RWPE2 (cell line): ENCODE measurements at regions not wholly inside any gene's neighbourhood (a gene's known extent, or its start where the extent isn't known, plus 50 kb on each side); places are given as distances from the start of the nearest gene placed in this dataset.

Experiments
- ATAC-seq: fragments of 200-7000 bp; cut with Tn5 transposase; 3 replicates; pipeline ENCODE4 v1.9.1; 2021; ENCODE audit warnings: low read depth
- DNase-seq: peaks from one replicate; pipeline ENCODE4 v3.0.0-alpha.2; 2020; ENCODE audit warnings: low spot score
- H3K27ac ChIP-seq: fragments of 450-650 bp; 2 replicates; pipeline ENCODE4 v1.5.1; 2017; ENCODE audit warnings: mild to moderate bottlenecking; ENCODE audit not compliant: poor library complexity, severe bottlenecking
- H3K27me3 ChIP-seq: fragments of 250-450 bp; sonication (Bioruptor Pico); 2 replicates; pipeline ENCODE4 v1.5.1; 2021; ENCODE audit warnings: mild to moderate bottlenecking, moderate library complexity; ENCODE audit not compliant: insufficient read depth, poor library complexity, severe bottlenecking
- H3K36me3 ChIP-seq: fragments of 250-450 bp; sonication (Bioruptor Pico); 2 replicates; pipeline ENCODE4 v1.5.1; 2020; ENCODE audit warnings: low read depth, mild to moderate bottlenecking, moderate library complexity
- H3K4me1 ChIP-seq: fragments of 250-450 bp; sonication (Bioruptor Pico); 2 replicates; pipeline ENCODE4 v1.5.1; 2021; ENCODE audit warnings: mild to moderate bottlenecking, moderate library complexity; ENCODE audit not compliant: insufficient read depth, poor library complexity, severe bottlenecking
- H3K4me3 ChIP-seq: fragments of 250-450 bp; sonication (Bioruptor Pico); 2 replicates; pipeline ENCODE4 v1.5.1; 2021; ENCODE audit warnings: mild to moderate bottlenecking, moderate library complexity; ENCODE audit not compliant: severe bottlenecking
- H3K9me3 ChIP-seq: fragments of 250-450 bp; sonication (Bioruptor Pico); 2 replicates; pipeline ENCODE4 v1.5.1; 2021; ENCODE audit warnings: mild to moderate bottlenecking, moderate library complexity; ENCODE audit not compliant: severe bottlenecking
- TF ChIP-seq, protein P1 (sequence below): fragments of 450-650 bp; IDR thresholded peaks from one replicate; pipeline ENCODE4 v1.5.1; 2017; ENCODE audit warnings: mild to moderate bottlenecking, moderate library complexity; ENCODE audit not compliant: poor library complexity, severe bottlenecking

DNA sequence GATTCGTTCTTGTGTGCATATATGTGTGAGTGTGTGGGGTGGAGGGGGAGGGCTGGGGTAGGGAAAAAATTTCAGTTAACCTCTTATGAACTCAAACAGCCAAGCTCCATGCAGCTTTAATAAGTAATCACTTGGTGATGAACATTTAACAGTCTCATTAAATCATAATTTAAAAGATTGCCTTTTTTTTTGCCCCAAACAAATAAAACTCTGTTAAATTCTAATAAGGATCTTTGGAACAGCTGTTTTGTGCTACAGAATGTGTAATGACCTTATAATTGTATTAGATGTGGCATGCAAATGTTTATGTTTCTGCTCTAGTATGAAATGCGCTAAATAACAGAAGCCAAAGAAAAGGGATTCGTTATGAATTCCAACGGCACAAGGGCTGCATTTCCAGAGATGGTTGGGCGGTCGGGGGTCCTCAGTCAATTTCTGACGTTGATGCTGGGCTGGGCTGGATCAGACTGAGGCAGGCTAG, 80.0 kb upstream of the RORA start:
- no peak for DNase-seq
- Histone ChIP-seq H3K9me3 (no peaks in the 10 kb centered on the region), H3K27me3 (peaks cover 14% of the 10 kb centered on the region), H3K36me3 (no peaks in the 10 kb centered on the region), H3K4me3 (no peak overlapping the region), H3K27ac (no peak overlapping the region), H3K4me1 (no peaks in the 10 kb centered on the region)
- TF ChIP-seq, protein P1, sequence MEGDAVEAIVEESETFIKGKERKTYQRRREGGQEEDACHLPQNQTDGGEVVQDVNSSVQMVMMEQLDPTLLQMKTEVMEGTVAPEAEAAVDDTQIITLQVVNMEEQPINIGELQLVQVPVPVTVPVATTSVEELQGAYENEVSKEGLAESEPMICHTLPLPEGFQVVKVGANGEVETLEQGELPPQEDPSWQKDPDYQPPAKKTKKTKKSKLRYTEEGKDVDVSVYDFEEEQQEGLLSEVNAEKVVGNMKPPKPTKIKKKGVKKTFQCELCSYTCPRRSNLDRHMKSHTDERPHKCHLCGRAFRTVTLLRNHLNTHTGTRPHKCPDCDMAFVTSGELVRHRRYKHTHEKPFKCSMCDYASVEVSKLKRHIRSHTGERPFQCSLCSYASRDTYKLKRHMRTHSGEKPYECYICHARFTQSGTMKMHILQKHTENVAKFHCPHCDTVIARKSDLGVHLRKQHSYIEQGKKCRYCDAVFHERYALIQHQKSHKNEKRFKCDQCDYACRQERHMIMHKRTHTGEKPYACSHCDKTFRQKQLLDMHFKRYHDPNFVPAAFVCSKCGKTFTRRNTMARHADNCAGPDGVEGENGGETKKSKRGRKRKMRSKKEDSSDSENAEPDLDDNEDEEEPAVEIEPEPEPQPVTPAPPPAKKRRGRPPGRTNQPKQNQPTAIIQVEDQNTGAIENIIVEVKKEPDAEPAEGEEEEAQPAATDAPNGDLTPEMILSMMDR, result no peak
- no peak for ATAC-seq

GRCh38 chr15:61308437-61308836, 79.3 kb upstream of the RORA start:
- H3K4me3 ChIP-seq, result no peak overlapping the region
- no peak overlapping the region for H3K27ac ChIP-seq
- TF ChIP-seq, protein P1, result no peak
- no peak for DNase-seq
- H3K36me3 ChIP-seq, result no peaks in the 10 kb centered on the region
- H3K4me1 ChIP-seq, result no peaks in the 10 kb centered on the region
- no peak for ATAC-seq
- peaks cover 14% of the 10 kb centered on the region for H3K27me3 ChIP-seq
- no peaks in the 10 kb centered on the region for H3K9me3 ChIP-seq

GRCh38 chr15:61307474-61307873, 78.4 kb upstream of the RORA start:
- no peak overlapping the region for H3K27ac ChIP-seq
- peaks cover 14% of the 10 kb centered on the region for H3K27me3 ChIP-seq
- H3K4me3 ChIP-seq, result no peak overlapping the region
- H3K4me1 ChIP-seq, result no peaks in the 10 kb centered on the region
- H3K36me3 ChIP-seq, result no peaks in the 10 kb centered on the region
- no peak for DNase-seq
- no peaks in the 10 kb centered on the region for H3K9me3 ChIP-seq
- ATAC-seq, result no peak
- TF ChIP-seq, protein P1, result no peak

DNA sequence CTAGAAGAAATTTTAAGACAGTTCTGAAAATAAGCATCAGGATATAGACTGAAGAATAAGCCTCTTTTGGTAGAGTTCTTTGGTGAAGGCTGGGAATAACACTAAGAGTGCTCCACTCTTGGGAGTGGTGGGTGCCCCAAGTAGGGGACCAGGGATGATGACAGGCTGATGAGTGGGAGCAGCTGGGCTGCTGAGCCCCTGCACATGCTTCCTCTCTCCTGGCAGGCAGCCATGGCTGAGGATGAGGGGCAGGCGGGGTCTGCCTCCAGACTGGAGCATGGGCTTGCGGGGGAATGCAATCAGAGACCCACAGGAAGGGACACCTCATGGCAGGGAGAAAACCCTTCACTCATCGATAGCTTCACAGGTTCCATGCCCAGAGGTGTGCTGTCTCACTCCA, 72.6 kb upstream of the RORA start:
- Histone ChIP-seq H3K4me3 (no peak overlapping the region), H3K27ac (no peak overlapping the region), H3K4me1 (no peaks in the 10 kb centered on the region), H3K27me3 (peaks cover 16% of the 10 kb centered on the region), H3K36me3 (no peaks in the 10 kb centered on the region), H3K9me3 (no peaks in the 10 kb centered on the region)
- DNase-seq (no peak), ATAC-seq (no peak)
- TF ChIP-seq, protein P1, result no peak

GRCh38 chr15:61299075-61299763, 70.1 kb upstream of the RORA start:
- Histone ChIP-seq H3K9me3 (no peaks in the 10 kb centered on the region), H3K27me3 (peaks cover 37% of the 10 kb centered on the region), H3K27ac (no peak overlapping the region), H3K4me3 (no peak overlapping the region), H3K36me3 (no peaks in the 10 kb centered on the region), H3K4me1 (no peaks in the 10 kb centered on the region)
- DNase-seq (no peak), ATAC-seq (no peak)
- TF ChIP-seq, protein P1, result no peak
